Tibial artery (tissue), 4 donors: ENCODE measurements at regions not wholly inside any gene's neighbourhood (a gene's known extent, or its start where the extent isn't known, plus 50 kb on each side); places are given as distances from the start of the nearest gene placed in this dataset.
"Not testable (repeated sequence)": the region's sequence is repeated elsewhere in the genome, so short reads cannot be mapped to it uniquely, and the experiment has no call there.

ENCODE experiments used
- DNase-seq, 2 donors: peaks; one replicate each; pipeline ENCODE4 v3.0.0-alpha.2; 2019
- H3K27ac ChIP-seq, 2 donors: fragments of 200-600 bp; sonication (generic) in 1 of 2; 1 replicate in 1 of 2; 2 replicates in 1 of 2; pipeline ENCODE4 v1.5.1; 2018 to 2019; ENCODE audit warnings: mild to moderate bottlenecking in 1 of 2
- H3K27me3 ChIP-seq, 2 donors: fragments of 200-600 bp; sonication (generic) in 1 of 2; one replicate each; pipeline versions ENCODE4 v1.5.1 to v1.6.0; 2016 to 2019
- H3K36me3 ChIP-seq, 3 donors: fragments of 200-600 bp; sonication (generic) in 2 of 3; one replicate each; pipeline ENCODE4 v1.5.1; 2016 to 2019; ENCODE audit warnings: mild to moderate bottlenecking in 2 of 3
- H3K4me1 ChIP-seq, 4 donors: fragments of 200-600 bp; sonication (generic) in 2 of 4; 1 replicate in 3 of 4; 2 replicates in 1 of 4; pipeline ENCODE4 v1.5.1; 2016 to 2019
- H3K4me3 ChIP-seq, 2 donors: fragments of 200-600 bp; sonication (generic) in 1 of 2; 1 replicate in 1 of 2; 2 replicates in 1 of 2; pipeline ENCODE4 v1.5.1; 2018 to 2019; ENCODE audit warnings: mild to moderate bottlenecking in 2 of 2
- H3K9me3 ChIP-seq, 3 donors: fragments of 200-600 bp; sonication (generic) in 1 of 3; one replicate each; pipeline ENCODE4 v1.5.1; 2016 to 2019
- CTCF ChIP-seq, 2 experiments: fragments of 200-600 bp in 1 of 2; fragments of 450-650 bp in 1 of 2; IDR thresholded peaks; one replicate each; pipeline ENCODE4 v1.5.1; 2017 to 2019; ENCODE audit warnings: antibody characterized with exemption in 2 of 2, mild to moderate bottlenecking in 1 of 2, moderate library complexity in 1 of 2
- intact Hi-C: fragments of 100-400 bp; cut with DNase I; formaldehyde crosslinking; loops from one replicate; pipeline ENCODE4 v1.15.0; 2023; ENCODE audit warnings: low total_unique reads

GRCh38 chr4:138775890-138776289 lies 239.7 kb upstream of the NOCT start:
- no peaks in the 10 kb centered on the region for H3K36me3 ChIP-seq
- DNase-seq, result no peak
- no peaks in the 10 kb centered on the region for H3K4me1 ChIP-seq
- intact Hi-C loops, result no loop called here
- H3K9me3 ChIP-seq, result no peaks in the 10 kb centered on the region
- H3K27me3 ChIP-seq, result no peaks in the 10 kb centered on the region
- no peak overlapping the region for H3K4me3 ChIP-seq
- H3K27ac ChIP-seq, result no peak overlapping the region
- no peak for TF ChIP-seq CTCF (IDR thresholded peaks at IDR 0.05)

GRCh38 chr4:138775489-138775888 lies 240.1 kb upstream of the NOCT start:
- Histone ChIP-seq H3K9me3 (no peaks in the 10 kb centered on the region), H3K27ac (no peak overlapping the region), H3K4me1 (no peaks in the 10 kb centered on the region), H3K27me3 (no peaks in the 10 kb centered on the region), H3K36me3 (no peaks in the 10 kb centered on the region), H3K4me3 (no peak overlapping the region)
- TF ChIP-seq CTCF (IDR thresholded peaks at IDR 0.05), result no peak
- DNase-seq, result no peak
- intact Hi-C loops, result no loop called here

GRCh38 chr4:138774940-138775339 lies 240.6 kb upstream of the NOCT start:
- Histone ChIP-seq H3K27ac (no peak overlapping the region), H3K4me3 (no peak overlapping the region), H3K4me1 (no peaks in the 10 kb centered on the region), H3K36me3 (no peaks in the 10 kb centered on the region), H3K9me3 (no peaks in the 10 kb centered on the region), H3K27me3 (no peaks in the 10 kb centered on the region)
- intact Hi-C loops, result no loop called here
- DNase-seq, result no peak
- no peak for TF ChIP-seq CTCF (IDR thresholded peaks at IDR 0.05)

GRCh38 chr4:138774125-138774524 lies 241.5 kb upstream of the NOCT start:
- intact Hi-C loops, H3K27me3 ChIP-seq, H3K4me3 ChIP-seq, H3K36me3 ChIP-seq, DNase-seq, H3K27ac ChIP-seq, H3K9me3 ChIP-seq, H3K4me1 ChIP-seq: not testable (repeated sequence)

- Histone ChIP-seq H3K36me3 (no peaks in the 10 kb centered on the region), H3K9me3 (no peaks in the 10 kb centered on the region), H3K27me3 (no peaks in the 10 kb centered on the region), H3K27ac (no peak overlapping the region), H3K4me3 (no peak overlapping the region), H3K4me1 (no peaks in the 10 kb centered on the region)
- intact Hi-C loops, result no loop called here
- no peak for TF ChIP-seq CTCF (IDR thresholded peaks at IDR 0.05)
- no peak for DNase-seq
These were observed 242.3 kb upstream of the NOCT start for GRCh38 chr4:138773321-138773720.

- Histone ChIP-seq H3K27me3 (no peaks in the 10 kb centered on the region), H3K27ac (no peak overlapping the region), H3K9me3 (no peaks in the 10 kb centered on the region), H3K4me1 (no peaks in the 10 kb centered on the region), H3K36me3 (no peaks in the 10 kb centered on the region), H3K4me3 (no peak overlapping the region)
- no peak for DNase-seq
- intact Hi-C loops, result no loop called here
- TF ChIP-seq CTCF (IDR thresholded peaks at IDR 0.05), result no peak
These were observed 243.2 kb upstream of the NOCT start for GRCh38 chr4:138772366-138772765.
